Colonic mucosa (tissue), 4 donors: ENCODE measurements at regions not wholly inside any gene's neighbourhood (a gene's known extent, or its start where the extent isn't known, plus 50 kb on each side); places are given as distances from the start of the nearest gene placed in this dataset.

Source experiments
- DNase-seq: peaks from one replicate; pipeline ENCODE4 v3.0.0-alpha.2; 2020
- H3K27ac ChIP-seq: fragments of 200-600 bp; one replicate; pipeline ENCODE4 v1.8.0; 2021
- H3K27me3 ChIP-seq: fragments of 200-600 bp; one replicate; pipeline ENCODE4 v1.8.0; 2021
- H3K36me3 ChIP-seq: fragments of 200-600 bp; one replicate; pipeline ENCODE4 v1.8.0; 2021
- H3K4me1 ChIP-seq: fragments of 200-600 bp; one replicate; pipeline ENCODE4 v1.8.0; 2021; ENCODE audit warnings: mild to moderate bottlenecking
- H3K4me3 ChIP-seq: fragments of 200-600 bp; one replicate; pipeline ENCODE4 v1.8.0; 2021
- H3K9ac ChIP-seq, 2 donors: one replicate each; pipeline ENCODE4 v1.7.0; 2013; ENCODE audit warnings: control low read depth in 2 of 2, low read depth in 2 of 2, low read length in 2 of 2
- H3K9me3 ChIP-seq: fragments of 200-600 bp; one replicate; pipeline ENCODE4 v1.8.0; 2021
- CTCF ChIP-seq: fragments of 200-600 bp; IDR thresholded peaks from one replicate; pipeline ENCODE4 v1.8.0; 2022; ENCODE audit warnings: antibody characterized with exemption, mild to moderate bottlenecking
- intact Hi-C: fragments of 100-400 bp; cut with DNase I; formaldehyde crosslinking; loops from one replicate; pipeline ENCODE4 v1.14.1; 2022
- donor health status: healthy.
- donor health status: DM: no; HTN: no; CAD: no.
- donor health status: DM: no; HTN: no; CAD: no.

GRCh38 chr7:12788591-12788990 lies 101.2 kb downstream of the ARL4A start:
- no peaks in the 10 kb centered on the region for H3K9me3 ChIP-seq
- H3K27me3 ChIP-seq = no peaks in the 10 kb centered on the region
- no peak overlapping the region for H3K27ac ChIP-seq
- H3K4me1 ChIP-seq = no peaks in the 10 kb centered on the region
- no peak for DNase-seq
- H3K9ac ChIP-seq = no peak overlapping the region
- no peaks in the 10 kb centered on the region for H3K36me3 ChIP-seq
- no peak overlapping the region for H3K4me3 ChIP-seq
- intact Hi-C loops = no loop called here
- no peak for TF ChIP-seq CTCF

- TF ChIP-seq CTCF = no peak
- no peaks in the 10 kb centered on the region for H3K4me1 ChIP-seq
- no peaks in the 10 kb centered on the region for H3K27me3 ChIP-seq
- no peak overlapping the region for H3K9ac ChIP-seq
- H3K36me3 ChIP-seq = no peaks in the 10 kb centered on the region
- no peak for DNase-seq
- no peaks in the 10 kb centered on the region for H3K9me3 ChIP-seq
- H3K27ac ChIP-seq = no peak overlapping the region
- intact Hi-C loops = no loop called here
- H3K4me3 ChIP-seq = no peak overlapping the region
Measured at GRCh38 chr7:12794722-12795302, 107.4 kb downstream of the ARL4A start.

- Histone ChIP-seq H3K9me3 (no peaks in the 10 kb centered on the region), H3K27ac (no peak overlapping the region), H3K9ac (no peak overlapping the region), H3K36me3 (no peaks in the 10 kb centered on the region), H3K27me3 (no peaks in the 10 kb centered on the region), H3K4me1 (peaks cover 6% of the 10 kb centered on the region), H3K4me3 (no peak overlapping the region)
- intact Hi-C loops = no loop called here
- no peak for TF ChIP-seq CTCF
- DNase-seq = no peak
Measured at GRCh38 chr7:12796397-12797127, 109.1 kb downstream of the ARL4A start.

- Histone ChIP-seq H3K4me3 (no peak overlapping the region), H3K9ac (no peak overlapping the region), H3K27me3 (no peaks in the 10 kb centered on the region), H3K9me3 (no peaks in the 10 kb centered on the region), H3K27ac (peak overlapping the region; percentile 75), H3K36me3 (no peaks in the 10 kb centered on the region), H3K4me1 (peaks cover 6% of the 10 kb centered on the region)
- intact Hi-C loops = loop anchor here (10.0 kb wide), 1 partner anchor 106 kb away; no protein-coding TSS in a partner anchor
- DNase-seq = no peak
- no peak for TF ChIP-seq CTCF
Measured at GRCh38 chr7:12800486-12800885, 113.1 kb downstream of the ARL4A start.

GRCh38 chr7:12801107-12801506 lies 113.7 kb downstream of the ARL4A start:
- H3K4me1 ChIP-seq = peaks cover 6% of the 10 kb centered on the region
- no peak overlapping the region for H3K4me3 ChIP-seq
- peak; percentile 88 for DNase-seq
- H3K27me3 ChIP-seq = no peaks in the 10 kb centered on the region
- no peak overlapping the region for H3K9ac ChIP-seq
- TF ChIP-seq CTCF = no peak
- intact Hi-C loops = loop anchor here (10.0 kb wide), 1 partner anchor 106 kb away; no protein-coding TSS in a partner anchor
- no peaks in the 10 kb centered on the region for H3K9me3 ChIP-seq
- H3K27ac ChIP-seq = peak overlapping the region; percentile 75
- no peaks in the 10 kb centered on the region for H3K36me3 ChIP-seq
